ENCODE measurements at regions not wholly inside any gene's neighbourhood (a gene's known extent, or its start where the extent isn't known, plus 50 kb on each side); places are given as distances from the start of the nearest gene placed in this dataset.

- in situ Hi-C loops (cut with HindIII; ENCODE audit: low sequenced_read_pairs), result no loop called here
- H3K4me3 ChIP-seq (ENCODE audit: low read depth, low read length), result no peak overlapping the region
- no peak for TF ChIP-seq CTCF (IDR thresholded peaks at IDR 0.05; ENCODE audit: low read depth, low read length)
- no peak for DNase-seq (ENCODE audit: low read depth, low spot score)
These were observed 417.1 kb downstream of the HRH4 start for GRCh38 chr18:24877546-24877945.

- TF ChIP-seq CTCF (IDR thresholded peaks at IDR 0.05; ENCODE audit: low read depth, low read length), result peak; percentile 51
- DNase-seq (ENCODE audit: low read depth, low spot score), result peak; percentile 58
- in situ Hi-C loops (cut with HindIII; ENCODE audit: low sequenced_read_pairs), result no loop called here
- no peak overlapping the region for H3K4me3 ChIP-seq (ENCODE audit: low read depth, low read length)
These were observed 417.9 kb downstream of the HRH4 start for GRCh38 chr18:24878289-24878688.

- in situ Hi-C loops (cut with HindIII; ENCODE audit: low sequenced_read_pairs), result no loop called here
- DNase-seq (ENCODE audit: low read depth, low spot score), result no peak
These were observed 424.8 kb downstream of the HRH4 start for GRCh38 chr18:24885276-24885675.

GRCh38 chr18:24894880-24895279 is 434.4 kb downstream of the HRH4 start:
- no peak overlapping the region for H3K4me3 ChIP-seq (ENCODE audit: low read depth, low read length)
- no peak for DNase-seq (ENCODE audit: low read depth, low spot score)
- in situ Hi-C loops (cut with HindIII; ENCODE audit: low sequenced_read_pairs), result no loop called here
- TF ChIP-seq CTCF (IDR thresholded peaks at IDR 0.05; ENCODE audit: low read depth, low read length), result no peak

More at GRCh38 chr18:24885276-24885675, 424.8 kb downstream of the HRH4 start:
- no peak overlapping the region for H3K4me3 ChIP-seq (ENCODE audit: low read depth, low read length)
- TF ChIP-seq CTCF (IDR thresholded peaks at IDR 0.05; ENCODE audit: low read depth, low read length), result no peak

GRCh38 chr18:24897461-24897860 is 437.0 kb downstream of the HRH4 start:
- no peak overlapping the region for H3K4me3 ChIP-seq (ENCODE audit: low read depth, low read length)
- DNase-seq (ENCODE audit: low read depth, low spot score), result no peak
- in situ Hi-C loops (cut with HindIII; ENCODE audit: low sequenced_read_pairs), result no loop called here
- no peak for TF ChIP-seq CTCF (IDR thresholded peaks at IDR 0.05; ENCODE audit: low read depth, low read length)

- DNase-seq (ENCODE audit: low read depth, low spot score), result no peak
- in situ Hi-C loops (cut with HindIII; ENCODE audit: low sequenced_read_pairs), result no loop called here
- no peak overlapping the region for H3K4me3 ChIP-seq (ENCODE audit: low read depth, low read length)
- TF ChIP-seq CTCF (IDR thresholded peaks at IDR 0.05; ENCODE audit: low read depth, low read length), result no peak
These were observed 441.7 kb downstream of the ZNF521 start for GRCh38 chr18:24910221-24910620.
